ENCODE measurements at regions not wholly inside any gene's neighbourhood (a gene's known extent, or its start where the extent isn't known, plus 50 kb on each side); places are given as distances from the start of the nearest gene placed in this dataset.

- Histone ChIP-seq H3K4me3 (replicated peaks in 1 of 4; ENCODE audit: control extremely low read depth in 1 of 4, insufficient read depth in 1 of 4, low read depth in 3 of 4, low read length in 4 of 4) (no peak overlapping the region), H3K4me2 (ENCODE audit: extremely low read depth, insufficient read depth, low read length) (no peak overlapping the region), H3K27me3 (ENCODE audit: control insufficient read depth, insufficient read depth, low read length) (no peaks in the 10 kb centered on the region), H4K20me1 (ENCODE audit: control insufficient read depth, extremely low read depth, insufficient read depth, low read length) (no peaks in the 10 kb centered on the region), H2AFZ (ENCODE audit: low read length) (no peak overlapping the region), H3K79me2 (ENCODE audit: control insufficient read depth, insufficient read depth, low read length) (no peaks in the 10 kb centered on the region), H3K4me1 (ENCODE audit: control insufficient read depth, extremely low read depth, insufficient read depth, low read length) (peaks cover 5% of the 10 kb centered on the region), H3K36me3 (ENCODE audit: control insufficient read depth, insufficient read depth, low read length) (no peaks in the 10 kb centered on the region), H3K27ac (ENCODE audit: insufficient read depth, low read length) (no peak overlapping the region), H3K9ac (ENCODE audit: insufficient read depth, low read length) (no peak overlapping the region), H3K9me3 (ENCODE audit: control insufficient read depth, insufficient read depth, low read depth, low read length) (no peaks in the 10 kb centered on the region)
- DNase-seq (ENCODE audit: low read depth in 2 of 2), result no peak
- no peak for TF ChIP-seq EZH2 (IDR thresholded peaks at IDR 0.05; ENCODE audit: low read length, missing control alignments)
- TF ChIP-seq CTCF (conservative IDR thresholded peaks at IDR 0.05 in 1 of 2, IDR thresholded peaks at IDR 0.05 in 1 of 2; ENCODE audit: low read depth in 1 of 2, low read length in 2 of 2), result no peak
These were observed 264.2 kb upstream of the ROPN1 start for GRCh38 chr3:124256156-124256555.

- H3K4me1 ChIP-seq (ENCODE audit: control insufficient read depth, extremely low read depth, insufficient read depth, low read length), result peaks cover 8% of the 10 kb centered on the region
- TF ChIP-seq EZH2 (IDR thresholded peaks at IDR 0.05; ENCODE audit: low read length, missing control alignments) (no peak), CTCF (conservative IDR thresholded peaks at IDR 0.05 in 1 of 2, IDR thresholded peaks at IDR 0.05 in 1 of 2; ENCODE audit: low read depth in 1 of 2, low read length in 2 of 2) (no peak)
These were observed 264.7 kb upstream of the ROPN1 start for GRCh38 chr3:124256599-124256998.

GRCh38 chr3:124257336-124257864 lies 265.5 kb upstream of the ROPN1 start:
- Histone ChIP-seq H3K9ac (ENCODE audit: insufficient read depth, low read length) (no peak overlapping the region), H3K27ac (ENCODE audit: insufficient read depth, low read length) (no peak overlapping the region), H3K4me2 (ENCODE audit: extremely low read depth, insufficient read depth, low read length) (no peak overlapping the region)

More at GRCh38 chr3:124256599-124256998, 264.7 kb upstream of the ROPN1 start:
- Histone ChIP-seq H3K9me3 (ENCODE audit: control insufficient read depth, insufficient read depth, low read depth, low read length) (no peaks in the 10 kb centered on the region), H3K79me2 (ENCODE audit: control insufficient read depth, insufficient read depth, low read length) (no peaks in the 10 kb centered on the region), H3K9ac (ENCODE audit: insufficient read depth, low read length) (no peak overlapping the region), H3K27ac (ENCODE audit: insufficient read depth, low read length) (no peak overlapping the region), H3K4me2 (ENCODE audit: extremely low read depth, insufficient read depth, low read length) (no peak overlapping the region), H3K4me3 (replicated peaks in 1 of 4; ENCODE audit: control extremely low read depth in 1 of 4, insufficient read depth in 1 of 4, low read depth in 3 of 4, low read length in 4 of 4) (no peak overlapping the region), H3K36me3 (ENCODE audit: control insufficient read depth, insufficient read depth, low read length) (no peaks in the 10 kb centered on the region), H4K20me1 (ENCODE audit: control insufficient read depth, extremely low read depth, insufficient read depth, low read length) (no peaks in the 10 kb centered on the region), H2AFZ (ENCODE audit: low read length) (no peak overlapping the region), H3K27me3 (ENCODE audit: control insufficient read depth, insufficient read depth, low read length) (no peaks in the 10 kb centered on the region)
- DNase-seq (ENCODE audit: low read depth in 2 of 2), result no peak

More at GRCh38 chr3:124257336-124257864, 265.5 kb upstream of the ROPN1 start:
- Histone ChIP-seq H3K79me2 (ENCODE audit: control insufficient read depth, insufficient read depth, low read length) (no peaks in the 10 kb centered on the region), H3K4me3 (replicated peaks in 1 of 4; ENCODE audit: control extremely low read depth in 1 of 4, insufficient read depth in 1 of 4, low read depth in 3 of 4, low read length in 4 of 4) (no peak overlapping the region), H3K36me3 (ENCODE audit: control insufficient read depth, insufficient read depth, low read length) (no peaks in the 10 kb centered on the region), H2AFZ (ENCODE audit: low read length) (no peak overlapping the region), H4K20me1 (ENCODE audit: control insufficient read depth, extremely low read depth, insufficient read depth, low read length) (no peaks in the 10 kb centered on the region), H3K9me3 (ENCODE audit: control insufficient read depth, insufficient read depth, low read depth, low read length) (no peaks in the 10 kb centered on the region), H3K27me3 (ENCODE audit: control insufficient read depth, insufficient read depth, low read length) (no peaks in the 10 kb centered on the region), H3K4me1 (ENCODE audit: control insufficient read depth, extremely low read depth, insufficient read depth, low read length) (peaks cover 8% of the 10 kb centered on the region)
- DNase-seq (ENCODE audit: low read depth in 2 of 2), result peak in 1 of 2 donors; percentile 15
- TF ChIP-seq EZH2 (IDR thresholded peaks at IDR 0.05; ENCODE audit: low read length, missing control alignments) (no peak), CTCF (conservative IDR thresholded peaks at IDR 0.05 in 1 of 2, IDR thresholded peaks at IDR 0.05 in 1 of 2; ENCODE audit: low read depth in 1 of 2, low read length in 2 of 2) (no peak)

Data from fibroblast of lung (primary cell).